GM20000 (cell line): ENCODE measurements at regions not wholly inside any gene's neighbourhood (a gene's known extent, or its start where the extent isn't known, plus 50 kb on each side); places are given as distances from the start of the nearest gene placed in this dataset.

ENCODE experiments used
- DNase-seq: peaks from one replicate; pipeline ENCODE4 v3.0.0; 2012; ENCODE audit warnings: low spot score
- TF ChIP-seq, protein P1 (sequence below): IDR thresholded peaks from 2 replicates; pipeline ENCODE4 v1.5.1; 2012; ENCODE audit warnings: mild to moderate bottlenecking, control low read depth; ENCODE audit errors: extremely low read depth, missing control alignments

DNA sequence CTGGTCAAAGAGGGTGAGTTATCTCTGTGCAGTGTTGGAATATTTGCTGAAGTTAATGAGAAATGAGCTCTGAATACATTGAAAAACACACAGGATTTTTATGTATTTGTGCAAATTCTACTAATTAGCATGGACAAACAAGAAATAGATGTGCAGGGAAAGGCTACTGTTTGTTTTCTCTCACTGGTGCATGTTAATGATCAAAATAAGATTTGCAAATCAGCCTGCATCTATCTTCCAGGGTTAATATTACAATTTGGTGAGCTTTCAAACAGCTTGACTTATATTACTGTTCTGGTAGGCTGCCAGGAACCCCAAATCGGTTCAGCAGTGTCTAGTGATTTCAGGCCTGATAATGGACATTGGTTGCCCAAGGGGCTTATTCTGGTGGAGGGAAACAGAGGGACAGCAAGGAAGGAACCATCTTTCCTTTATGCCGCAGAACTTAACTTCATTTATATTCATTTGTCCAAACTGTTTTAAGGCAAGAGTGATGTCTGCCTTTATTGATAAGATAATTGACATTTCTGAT, 93.8 kb upstream of the REG3A start:
- TF ChIP-seq, protein P1, sequence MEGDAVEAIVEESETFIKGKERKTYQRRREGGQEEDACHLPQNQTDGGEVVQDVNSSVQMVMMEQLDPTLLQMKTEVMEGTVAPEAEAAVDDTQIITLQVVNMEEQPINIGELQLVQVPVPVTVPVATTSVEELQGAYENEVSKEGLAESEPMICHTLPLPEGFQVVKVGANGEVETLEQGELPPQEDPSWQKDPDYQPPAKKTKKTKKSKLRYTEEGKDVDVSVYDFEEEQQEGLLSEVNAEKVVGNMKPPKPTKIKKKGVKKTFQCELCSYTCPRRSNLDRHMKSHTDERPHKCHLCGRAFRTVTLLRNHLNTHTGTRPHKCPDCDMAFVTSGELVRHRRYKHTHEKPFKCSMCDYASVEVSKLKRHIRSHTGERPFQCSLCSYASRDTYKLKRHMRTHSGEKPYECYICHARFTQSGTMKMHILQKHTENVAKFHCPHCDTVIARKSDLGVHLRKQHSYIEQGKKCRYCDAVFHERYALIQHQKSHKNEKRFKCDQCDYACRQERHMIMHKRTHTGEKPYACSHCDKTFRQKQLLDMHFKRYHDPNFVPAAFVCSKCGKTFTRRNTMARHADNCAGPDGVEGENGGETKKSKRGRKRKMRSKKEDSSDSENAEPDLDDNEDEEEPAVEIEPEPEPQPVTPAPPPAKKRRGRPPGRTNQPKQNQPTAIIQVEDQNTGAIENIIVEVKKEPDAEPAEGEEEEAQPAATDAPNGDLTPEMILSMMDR, result no peak

DNA sequence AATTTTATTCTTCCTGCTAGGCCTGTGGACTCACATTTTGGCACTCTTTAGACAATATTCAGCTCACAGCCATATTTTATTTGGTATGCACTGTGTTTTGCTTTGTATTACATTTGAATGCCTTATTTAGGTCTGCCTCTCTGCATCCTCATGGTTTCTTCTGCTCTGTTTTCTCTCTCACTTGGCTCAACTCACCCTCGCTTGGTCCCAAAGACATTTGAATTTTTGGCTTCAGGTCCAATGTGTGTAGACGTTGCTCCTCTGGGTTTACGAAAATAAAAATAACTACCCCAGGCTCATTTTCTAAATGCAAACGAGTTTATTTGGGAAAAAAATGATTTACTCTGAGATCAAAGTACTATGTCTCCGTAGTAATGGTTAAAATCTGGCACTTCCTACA, 91.1 kb upstream of the REG3A start:
- TF ChIP-seq, protein P1, result no peak

More for the DNA sequence above, 93.8 kb upstream of the REG3A start:
- no peak for DNase-seq

DNA sequence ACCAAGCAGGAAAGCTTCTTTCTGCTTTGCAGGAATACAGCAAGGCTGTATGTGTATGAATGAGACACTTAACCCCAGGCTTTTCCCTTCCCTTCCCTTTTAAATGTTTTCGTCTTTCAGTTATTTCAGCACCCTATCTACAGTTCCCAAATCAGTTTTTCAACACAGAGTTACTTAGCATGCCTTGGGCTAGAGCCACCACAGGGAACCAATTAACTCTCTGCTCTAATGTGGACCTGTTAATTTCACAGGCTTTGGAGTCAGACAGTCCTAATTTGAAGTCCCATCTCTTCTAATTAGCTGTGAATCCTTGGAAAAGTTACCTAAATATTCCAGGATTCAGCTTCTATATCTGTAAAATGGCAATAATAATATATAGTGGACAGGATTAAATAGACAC, 89.2 kb upstream of the REG3A start:
- no peak for DNase-seq
- TF ChIP-seq, protein P1, result no peak

More for the DNA sequence above, 91.1 kb upstream of the REG3A start:
- DNase-seq, result no peak

DNA sequence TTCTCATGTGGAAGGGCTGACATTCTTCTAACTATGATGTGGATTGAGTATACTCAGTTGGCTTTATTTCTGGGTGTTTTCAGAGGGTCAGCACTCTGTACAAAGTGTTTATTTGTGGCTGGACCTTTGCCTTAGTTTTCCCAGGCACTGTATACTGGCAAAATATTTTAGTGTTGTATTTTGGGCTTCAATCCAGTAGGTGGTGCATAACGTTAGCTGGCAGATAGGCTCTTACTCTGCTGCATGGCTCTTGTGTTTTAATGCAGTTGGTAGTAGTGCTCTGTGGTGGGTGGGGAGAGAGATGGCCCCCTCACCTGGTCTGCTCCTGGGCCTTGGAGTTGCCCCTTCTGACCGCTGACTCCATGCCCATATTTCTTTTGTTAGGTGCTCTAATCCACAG, 75.6 kb upstream of the REG3A start:
- TF ChIP-seq, protein P1, result no peak
- DNase-seq, result no peak

DNA sequence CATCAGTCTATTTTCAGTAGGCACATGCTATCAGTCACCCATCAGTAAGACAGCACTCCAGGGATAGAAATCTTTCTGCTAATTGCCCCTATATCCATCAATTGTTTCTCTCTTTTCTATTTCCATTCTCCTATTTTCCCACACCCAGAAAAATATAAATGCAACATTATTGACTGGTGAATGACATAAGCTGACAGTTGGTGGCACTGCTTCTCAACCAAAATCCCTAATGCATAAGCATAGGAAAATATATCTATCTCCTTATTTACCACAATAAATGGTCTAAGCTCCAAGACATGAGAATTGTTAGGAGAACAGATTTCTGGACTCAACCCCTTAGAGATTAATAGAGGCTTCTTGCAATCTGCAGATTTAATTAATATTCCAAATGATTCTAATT, 64.0 kb upstream of the REG3A start:
- TF ChIP-seq, protein P1, result no peak
- no peak for DNase-seq

DNA sequence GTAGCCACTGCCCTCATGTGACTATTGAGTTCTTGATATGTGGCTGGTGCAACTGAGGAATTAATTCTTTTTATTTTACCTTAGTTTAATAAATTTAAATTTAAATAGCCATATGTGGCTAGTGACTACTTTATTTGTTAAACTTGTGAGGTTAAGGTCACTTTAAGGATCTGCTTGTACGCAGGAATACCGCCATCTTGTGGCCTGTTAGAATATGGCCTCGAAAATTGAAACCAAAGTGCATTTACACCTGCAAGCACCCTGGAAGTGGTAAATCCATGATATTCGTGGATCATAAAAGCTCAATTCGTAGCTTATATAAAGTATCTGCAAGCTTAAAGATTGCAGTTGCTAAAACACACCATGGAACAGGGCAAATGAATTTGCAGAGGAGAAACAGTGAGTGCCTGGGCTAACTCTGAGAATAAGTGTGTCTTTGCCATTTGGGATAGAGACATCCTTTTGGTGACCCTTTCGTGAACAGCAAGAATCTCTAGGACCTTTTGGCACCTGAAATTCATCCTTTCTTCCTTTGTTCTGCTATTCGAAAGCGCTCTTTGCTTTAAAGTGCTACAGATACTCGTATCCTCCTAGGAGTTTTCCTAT, 59.9 kb upstream of the REG3A start:
- DNase-seq, result peak; percentile 34
- TF ChIP-seq, protein P1, result peak; percentile 73

DNA sequence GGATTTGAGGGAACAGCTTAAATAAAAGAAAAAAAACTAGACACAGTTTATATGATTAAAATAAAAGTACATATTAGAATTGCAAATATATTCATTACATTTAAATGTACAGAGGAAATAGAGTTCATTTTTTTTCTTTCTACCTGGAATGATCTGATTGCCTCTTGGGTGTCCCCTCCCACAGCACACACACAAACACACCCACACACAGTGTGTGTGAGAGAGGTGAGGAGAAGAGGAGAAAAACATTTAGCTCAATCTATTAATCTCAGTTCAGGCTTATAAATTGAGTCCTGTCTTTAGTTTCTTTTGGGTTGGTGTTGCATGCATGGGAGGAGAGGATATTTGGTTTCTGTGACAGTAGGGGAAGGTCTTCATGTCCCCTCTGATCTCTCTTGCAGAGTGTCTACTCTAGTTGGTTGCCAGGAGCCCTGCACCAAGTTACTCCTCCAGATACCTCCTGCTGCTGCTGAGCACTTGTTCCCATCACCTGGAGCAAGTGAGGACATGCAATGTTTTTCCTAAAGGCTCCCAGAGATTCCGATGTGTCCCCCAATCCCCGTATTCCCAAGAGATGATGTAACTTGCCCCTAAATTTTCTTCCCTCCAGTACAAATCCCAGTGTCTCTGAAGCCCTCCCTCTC, 50.8 kb upstream of the REG3A start:
- no peak for DNase-seq
- TF ChIP-seq, protein P1, result no peak
